IMR-90 (cell line): ENCODE measurements at regions not wholly inside any gene's neighbourhood (a gene's known extent, or its start where the extent isn't known, plus 50 kb on each side); places are given as distances from the start of the nearest gene placed in this dataset.

Experiments used
- ATAC-seq: fragments of 200-7000 bp; cut with Tn5 transposase; 2 replicates; pipeline ENCODE4 v1.9.1; 2020; ENCODE audit warnings: low read depth, mild to moderate bottlenecking, moderate library complexity
- BruUV-seq: library from RNA; stranded (reverse); fragments of 400-500 nt; replicated peaks from 2 replicates; lab custom pipeline; 2021; lab: Mats Ljungman, UMichigan
- CTCF ChIA-PET: fragments of 300-600 bp; formaldehyde crosslinking; extraction: SDS; loops from one replicate; lab custom pipeline; 2021; ENCODE audit warnings: antibody characterized with exemption; lab: Yijun Ruan, JAX
- POLR2A ChIA-PET: fragments of 300-600 bp; sonication (Branson Sonifier 250); formaldehyde crosslinking; loops from one replicate; lab custom pipeline; 2022; ENCODE audit warnings: antibody characterized with exemption; ENCODE audit not compliant: unreplicated experiment; lab: Charles Lee
- DNase-seq: peaks from one replicate; pipeline ENCODE4 v3.0.0; 2013
- H2AFZ ChIP-seq: replicated peaks from 2 replicates; pipeline ENCODE3; 2013; ENCODE audit warnings: low read length, mild to moderate bottlenecking; ENCODE audit not compliant: poor library complexity
- H2AK5ac ChIP-seq: 2 replicates; pipeline ENCODE4 v1.6.1; 2013; ENCODE audit warnings: low read depth, low read length, inconsistent platforms
- H2AK9ac ChIP-seq: replicated peaks from 2 replicates; pipeline ENCODE3; 2013; ENCODE audit warnings: mild to moderate bottlenecking, low read depth, low read length, moderate library complexity; ENCODE audit not compliant: poor library complexity
- H2BK120ac ChIP-seq: 2 replicates; pipeline ENCODE4 v1.6.1; 2013; ENCODE audit warnings: low read depth, low read length, inconsistent platforms
- H2BK15ac ChIP-seq: 3 replicates; pipeline ENCODE4 v1.6.1; 2013; ENCODE audit warnings: low read depth, low read length, inconsistent platforms
- H2BK20ac ChIP-seq: 2 replicates; pipeline ENCODE4 v1.6.1; 2013; ENCODE audit warnings: low read depth, mild to moderate bottlenecking, inconsistent platforms, low read length, moderate library complexity
- H2BK5ac ChIP-seq: 2 replicates; pipeline ENCODE4 v1.6.1; 2013; ENCODE audit warnings: mild to moderate bottlenecking, low read depth, low read length, inconsistent platforms; ENCODE audit not compliant: poor library complexity, severe bottlenecking
- H3K14ac ChIP-seq: replicated peaks from 2 replicates; pipeline ENCODE4 v1.6.1; 2013; ENCODE audit warnings: low read depth, low read length, inconsistent platforms
- H3K18ac ChIP-seq: 2 replicates; pipeline ENCODE4 v1.6.1; 2013; ENCODE audit warnings: low read depth, low read length, control low read depth
- H3K23ac ChIP-seq: 2 replicates; pipeline ENCODE4 v1.6.1; 2013; ENCODE audit warnings: low read depth, low read length, inconsistent platforms
- H3K27ac ChIP-seq: 2 replicates; pipeline ENCODE4 v1.5.1; 2013; ENCODE audit warnings: mild to moderate bottlenecking, control low read depth, low read length; ENCODE audit not compliant: insufficient read depth
- H3K27me3 ChIP-seq: 2 replicates; pipeline ENCODE4 v1.6.1; 2013; ENCODE audit warnings: low read length; ENCODE audit not compliant: control insufficient read depth, insufficient read depth
- H3K36me3 ChIP-seq: 2 replicates; pipeline ENCODE4 v1.6.1; 2013; ENCODE audit warnings: low read length, mixed read lengths; ENCODE audit not compliant: control insufficient read depth, insufficient read depth
- H3K4ac ChIP-seq: 2 replicates; pipeline ENCODE4 v1.6.1; 2013; ENCODE audit warnings: low read depth, low read length, inconsistent platforms
- H3K4me1 ChIP-seq: 2 replicates; pipeline ENCODE4 v1.6.1; 2013; ENCODE audit warnings: low read length, mixed read lengths; ENCODE audit not compliant: control insufficient read depth, insufficient read depth
- H3K4me2 ChIP-seq: 2 replicates; pipeline ENCODE4 v1.6.1; 2013; ENCODE audit warnings: low read depth, mild to moderate bottlenecking, control low read depth, low read length, moderate library complexity
- H3K4me3 ChIP-seq: 2 replicates; pipeline ENCODE4 v1.5.1; 2013; ENCODE audit warnings: low read depth, mild to moderate bottlenecking, control low read depth, low read length, moderate library complexity; ENCODE audit not compliant: insufficient read depth
- H3K56ac ChIP-seq: 2 replicates; pipeline ENCODE4 v1.6.1; 2013; ENCODE audit warnings: low read length, inconsistent platforms; ENCODE audit not compliant: insufficient read depth; ENCODE audit errors: extremely low read depth
- H3K79me1 ChIP-seq, 2 experiments: 2 replicates each; pipeline ENCODE4 v1.6.1; 2013; ENCODE audit warnings: low read length in 2 of 2, inconsistent platforms in 1 of 2, low read depth in 1 of 2
- H3K9ac ChIP-seq: 2 replicates; pipeline ENCODE4 v1.6.1; 2013; ENCODE audit warnings: low read depth, low read length, control low read depth
- H3K9me1 ChIP-seq: 2 replicates; pipeline ENCODE4 v1.6.1; 2013; ENCODE audit warnings: low read length, inconsistent platforms; ENCODE audit not compliant: insufficient read depth
- H3K9me3 ChIP-seq: 2 replicates; pipeline ENCODE4 v1.6.1; 2013; ENCODE audit warnings: low read length; ENCODE audit not compliant: control insufficient read depth, insufficient read depth
- H4K20me1 ChIP-seq: 2 replicates; pipeline ENCODE4 v1.6.1; 2013; ENCODE audit warnings: low read length, inconsistent platforms; ENCODE audit not compliant: insufficient read depth
- H4K5ac ChIP-seq: 2 replicates; pipeline ENCODE4 v1.6.1; 2013; ENCODE audit warnings: mild to moderate bottlenecking, low read depth, low read length, control low read depth
- H4K8ac ChIP-seq, 2 experiments: 2 replicates each; pipeline ENCODE4 v1.6.1; 2013; ENCODE audit warnings: low read depth in 2 of 2, low read length in 2 of 2, control low read depth in 1 of 2, inconsistent platforms in 1 of 2
- H4K91ac ChIP-seq: 2 replicates; pipeline ENCODE4 v1.6.1; 2013; ENCODE audit warnings: low read depth, low read length, inconsistent platforms; ENCODE audit not compliant: insufficient read depth
- BHLHE40 ChIP-seq: fragments of 150-350 bp; IDR thresholded peaks from 2 replicates; pipeline ENCODE4 v1.6.1; 2016; ENCODE audit warnings: mild to moderate bottlenecking, low read depth, low read length
- CEBPB ChIP-seq: IDR thresholded peaks from 2 replicates; pipeline ENCODE4 v1.6.1; 2012; ENCODE audit warnings: low read depth, low read length, improper control_type of control experiment
- MXI1 ChIP-seq: IDR thresholded peaks from 2 replicates; pipeline ENCODE4 v1.6.1; 2012; ENCODE audit warnings: low read depth, mild to moderate bottlenecking, low read length, moderate library complexity, borderline replicate concordance
- POLR2A ChIP-seq: IDR thresholded peaks from 2 replicates; pipeline ENCODE4 v1.6.1; 2012; ENCODE audit warnings: mild to moderate bottlenecking, low read depth, low read length
- RCOR1 ChIP-seq: IDR thresholded peaks from 2 replicates; pipeline ENCODE4 v1.6.1; 2012; ENCODE audit warnings: mild to moderate bottlenecking, low read length, improper control_type of control experiment; ENCODE audit not compliant: insufficient replicate concordance
- RFX5 ChIP-seq: IDR thresholded peaks from 2 replicates; pipeline ENCODE4 v1.8.0; 2012; ENCODE audit warnings: low read depth, mild to moderate bottlenecking, low read length, moderate library complexity
- SMC3 ChIP-seq: fragments of 150-350 bp; IDR thresholded peaks from 2 replicates; pipeline ENCODE4 v1.6.1; 2016; ENCODE audit warnings: low read depth, mild to moderate bottlenecking, antibody characterized with exemption, low read length, moderate library complexity
- USF2 ChIP-seq: fragments of 150-350 bp; IDR thresholded peaks from 2 replicates; pipeline ENCODE4 v1.6.1; 2017; ENCODE audit warnings: mild to moderate bottlenecking, antibody characterized with exemption, low read length, low read depth
- WGBS, 2 experiments: methylation state at CpG; one replicate each; pipeline versions ENCODE4 v1.1.5 to v1.1.7; 2013; ENCODE audit warnings: missing lambda C conversion rate in 2 of 2; ENCODE audit not compliant: insufficient read length in 1 of 2; ENCODE audit errors: extremely low coverage in 2 of 2; 5-methylcytosine and 5-hydroxymethylcytosine counted together
- dilution Hi-C: fragments of 300-500 bp; cut with HindIII; formaldehyde crosslinking; loops from one replicate; pipeline ENCODE4 v1.14.3; 2018; ENCODE audit warnings: low sequenced_read_pairs; ENCODE audit not compliant: unreplicated experiment
- in situ Hi-C: fragments of 300-500 bp; cut with MboI; formaldehyde crosslinking; loops from 3 replicates; pipeline ENCODE4 v1.14.3; 2019; ENCODE audit warnings: low sequenced_read_pairs, inconsistent platforms, mixed read lengths
- intact Hi-C: fragments of 100-400 bp; cut with micrococcal nuclease; formaldehyde crosslinking; loops from 2 replicates; pipeline ENCODE4 v1.10.0; 2022

DNA sequence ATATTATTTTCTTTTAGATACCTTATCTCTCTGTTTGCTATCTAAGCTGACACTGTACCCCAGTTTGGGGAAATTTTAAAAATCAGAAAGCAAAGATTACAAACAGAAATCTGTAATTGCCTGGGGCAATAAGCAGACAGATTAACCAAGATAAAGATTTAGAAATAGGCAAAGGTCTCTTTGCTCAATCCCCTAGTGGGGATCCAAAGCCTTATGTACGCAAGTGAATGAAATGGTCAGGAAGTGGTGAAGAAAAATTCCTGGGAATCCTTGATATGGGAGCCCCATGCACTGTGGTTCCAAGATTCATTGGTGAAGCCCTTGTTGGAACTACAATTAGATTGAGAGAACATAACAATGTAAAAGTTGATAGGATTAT, 139.5 kb upstream of the GUCY1A2 start:
- ATAC-seq (no peak), DNase-seq (no peak)
- H4K91ac ChIP-seq, result no peak overlapping the region
- H2BK20ac ChIP-seq, result no peak overlapping the region
- intact Hi-C loops (no loop called here), in situ Hi-C loops (no loop called here), dilution Hi-C loops (no loop called here)
- H3K18ac ChIP-seq, result no peak overlapping the region
- no CpG with 5 or more reads among the region's 1 CpG for WGBS, 2 experiments
- no peak overlapping the region for H3K4ac ChIP-seq
- H3K4me1 ChIP-seq, result no peaks in the 10 kb centered on the region
- TF ChIP-seq MXI1 (no peak), POLR2A (no peak), SMC3 (no peak), CEBPB (no peak), USF2 (no peak), BHLHE40 (no peak), RCOR1 (no peak), RFX5 (no peak)
- no peak overlapping the region for H2BK5ac ChIP-seq
- no peak overlapping the region for H2BK15ac ChIP-seq
- H3K36me3 ChIP-seq, result no peaks in the 10 kb centered on the region
- H3K9ac ChIP-seq, result no peak overlapping the region
- no peak overlapping the region for H4K5ac ChIP-seq
- no peak overlapping the region for H3K4me2 ChIP-seq
- no peak overlapping the region for H3K4me3 ChIP-seq
- peaks cover 2% of the 10 kb centered on the region; the same call in 1 of the 2 replicates for H3K9me3 ChIP-seq
- ChIA-PET CTCF (no interaction called here), POLR2A (no interaction called here)
- no peak overlapping the region for H3K14ac ChIP-seq
- H2AK5ac ChIP-seq, result no peak overlapping the region
- no peak overlapping the region for H2AFZ ChIP-seq
- H3K23ac ChIP-seq, result no peak overlapping the region
- H3K79me1 ChIP-seq, result no peaks in the 10 kb centered on the region
- no peaks in the 10 kb centered on the region for H4K20me1 ChIP-seq
- H3K27ac ChIP-seq, result no peak overlapping the region
- BruUV-seq, result no TSS peak
- no peak overlapping the region for H4K8ac ChIP-seq
- no peaks in the 10 kb centered on the region for H3K9me1 ChIP-seq
- no peak overlapping the region for H2BK120ac ChIP-seq
- no peak overlapping the region for H2AK9ac ChIP-seq
- no peaks in the 10 kb centered on the region for H3K27me3 ChIP-seq
- H3K56ac ChIP-seq, result no peak overlapping the region
